ENCODE measurements at regions not wholly inside any gene's neighbourhood (a gene's known extent, or its start where the extent isn't known, plus 50 kb on each side); places are given as distances from the start of the nearest gene placed in this dataset.

GRCh38 chr12:86550218-86551145 lies 294.3 kb upstream of the MGAT4C start:
- Histone ChIP-seq H3K4me3 (IDR thresholded peaks at IDR 0.05; ENCODE audit: insufficient read depth, low read depth, low read length) (no peak overlapping the region), H2AFZ (ENCODE audit: low read depth) (no peak overlapping the region), H3K4me2 (no peak overlapping the region), H3K4me1 (ENCODE audit: low read depth, poor library complexity, severe bottlenecking) (no peaks in the 10 kb centered on the region), H3K27ac (no peak overlapping the region), H4K20me1 (ENCODE audit: insufficient read depth) (no peaks in the 10 kb centered on the region), H3K79me2 (ENCODE audit: insufficient read depth, low read depth) (no peaks in the 10 kb centered on the region), H3K27me3 (ENCODE audit: insufficient read depth, low read depth) (no peaks in the 10 kb centered on the region), H3K9ac (no peak overlapping the region), H3K36me3 (ENCODE audit: insufficient read depth) (no peaks in the 10 kb centered on the region)
- no peak for TF ChIP-seq CTCF (conservative IDR thresholded peaks at IDR 0.05; ENCODE audit: low read depth, low read length)

DNA sequence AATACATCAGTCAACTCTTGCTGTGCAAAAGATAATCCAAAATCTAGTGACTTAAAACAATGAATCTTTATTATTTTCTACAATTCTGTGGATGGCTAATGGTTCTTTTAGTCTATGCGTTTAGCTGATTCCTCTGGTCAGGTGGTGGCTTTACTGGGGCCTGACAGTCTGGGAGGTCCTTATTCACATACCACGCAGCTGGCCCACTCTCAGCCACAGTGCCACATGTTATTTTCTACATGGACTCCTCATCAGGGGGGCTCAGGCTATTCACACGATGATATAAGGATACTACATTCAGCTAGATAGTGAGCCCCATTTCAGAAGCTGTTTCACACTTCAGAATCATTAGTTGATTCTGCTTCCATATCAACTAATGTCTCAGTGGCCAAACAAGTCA lies 287.5 kb upstream of the MGAT4C start:
- Histone ChIP-seq H3K9ac (no peak overlapping the region), H3K27ac (no peak overlapping the region)

DNA sequence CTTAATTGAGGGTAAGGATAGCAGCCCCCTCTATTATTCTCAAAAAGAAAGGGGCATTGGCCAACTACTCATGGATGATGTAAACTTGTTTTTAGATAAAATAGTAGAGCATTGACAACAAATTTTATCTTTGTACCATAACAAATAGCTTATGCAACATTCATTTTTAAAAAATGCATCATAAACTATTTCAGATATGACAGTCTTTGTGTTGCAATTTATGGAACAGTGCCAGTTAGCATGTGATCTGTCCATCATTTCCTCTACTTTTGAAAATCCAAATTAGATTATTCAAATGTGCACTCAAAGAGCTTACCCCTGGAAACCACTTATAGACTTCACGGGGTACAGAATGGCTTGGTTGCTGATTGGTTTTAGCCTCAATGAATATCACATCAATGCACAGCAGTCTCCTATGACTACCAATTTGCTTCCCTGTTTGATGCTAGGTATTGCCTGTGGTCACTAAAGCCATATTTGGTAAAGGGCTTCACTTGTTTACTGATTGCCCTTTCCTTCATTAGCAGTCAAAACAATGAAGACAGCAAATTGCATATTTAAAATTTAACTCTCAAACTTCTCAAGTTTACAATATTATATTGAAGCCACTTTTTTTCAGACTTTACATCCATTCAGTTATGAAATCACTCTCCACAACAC lies 274.9 kb upstream of the MGAT4C start:
- Histone ChIP-seq H3K36me3 (ENCODE audit: insufficient read depth) (no peaks in the 10 kb centered on the region), H2AFZ (ENCODE audit: low read depth) (no peak overlapping the region), H3K4me3 (IDR thresholded peaks at IDR 0.05; ENCODE audit: insufficient read depth, low read depth, low read length) (no peak overlapping the region), H3K4me2 (no peak overlapping the region), H4K20me1 (ENCODE audit: insufficient read depth) (no peaks in the 10 kb centered on the region), H3K27me3 (ENCODE audit: insufficient read depth, low read depth) (no peaks in the 10 kb centered on the region), H3K4me1 (ENCODE audit: low read depth, poor library complexity, severe bottlenecking) (no peaks in the 10 kb centered on the region), H3K79me2 (ENCODE audit: insufficient read depth, low read depth) (no peaks in the 10 kb centered on the region), H3K9ac (no peak overlapping the region), H3K27ac (no peak overlapping the region)
- no peak for TF ChIP-seq CTCF (conservative IDR thresholded peaks at IDR 0.05; ENCODE audit: low read depth, low read length)

More for the DNA sequence above, 287.5 kb upstream of the MGAT4C start:
- Histone ChIP-seq H3K4me3 (IDR thresholded peaks at IDR 0.05; ENCODE audit: insufficient read depth, low read depth, low read length) (no peak overlapping the region), H4K20me1 (ENCODE audit: insufficient read depth) (no peaks in the 10 kb centered on the region), H3K36me3 (ENCODE audit: insufficient read depth) (no peaks in the 10 kb centered on the region), H2AFZ (ENCODE audit: low read depth) (no peak overlapping the region), H3K4me2 (no peak overlapping the region), H3K4me1 (ENCODE audit: low read depth, poor library complexity, severe bottlenecking) (no peaks in the 10 kb centered on the region), H3K79me2 (ENCODE audit: insufficient read depth, low read depth) (no peaks in the 10 kb centered on the region), H3K27me3 (ENCODE audit: insufficient read depth, low read depth) (no peaks in the 10 kb centered on the region)
- no peak for TF ChIP-seq CTCF (conservative IDR thresholded peaks at IDR 0.05; ENCODE audit: low read depth, low read length)

DNA sequence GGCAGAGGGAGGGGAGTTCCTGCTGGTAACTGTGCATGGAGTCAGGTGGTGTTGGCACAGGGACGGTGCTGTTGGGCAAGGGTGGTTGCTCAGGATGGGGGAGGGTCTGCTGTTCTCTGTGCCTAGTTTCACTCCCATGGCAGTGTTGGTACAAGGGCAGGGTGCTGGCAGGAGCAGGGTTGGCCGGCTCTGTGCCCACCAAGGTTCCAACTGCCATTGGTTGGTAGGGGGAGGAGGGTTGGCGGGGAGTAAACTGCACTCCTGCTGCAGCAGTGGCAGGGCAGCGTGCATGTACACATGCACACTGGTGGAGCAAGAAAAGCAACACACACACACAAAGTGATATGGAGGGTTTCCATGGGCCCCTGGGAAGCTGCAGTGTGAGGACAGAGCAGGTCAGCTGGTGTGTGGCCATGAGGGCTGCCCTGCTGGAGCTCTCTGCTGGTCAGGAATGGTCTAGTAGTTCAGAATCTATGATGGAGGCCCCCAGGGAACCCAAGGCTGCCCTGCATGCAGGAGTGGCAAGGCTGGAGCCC lies 269.9 kb upstream of the MGAT4C start:
- Histone ChIP-seq H3K4me3 (IDR thresholded peaks at IDR 0.05; ENCODE audit: insufficient read depth, low read depth, low read length) (no peak overlapping the region), H3K79me2 (ENCODE audit: insufficient read depth, low read depth) (no peaks in the 10 kb centered on the region)
- no peak for TF ChIP-seq CTCF (conservative IDR thresholded peaks at IDR 0.05; ENCODE audit: low read depth, low read length)

More for the DNA sequence above, 269.9 kb upstream of the MGAT4C start:
- no peak overlapping the region for H3K27ac ChIP-seq
- no peaks in the 10 kb centered on the region for H3K27me3 ChIP-seq (ENCODE audit: insufficient read depth, low read depth)
- H3K4me1 ChIP-seq (ENCODE audit: low read depth, poor library complexity, severe bottlenecking), result no peaks in the 10 kb centered on the region
- H4K20me1 ChIP-seq (ENCODE audit: insufficient read depth), result no peaks in the 10 kb centered on the region
- H3K4me2 ChIP-seq, result no peak overlapping the region
- no peak overlapping the region for H2AFZ ChIP-seq (ENCODE audit: low read depth)
- no peaks in the 10 kb centered on the region for H3K36me3 ChIP-seq (ENCODE audit: insufficient read depth)
- no peak overlapping the region for H3K9ac ChIP-seq

Measured in KMS-11 (cell line).